GM23248 (cell line): ENCODE measurements at regions not wholly inside any gene's neighbourhood (a gene's known extent, or its start where the extent isn't known, plus 50 kb on each side); places are given as distances from the start of the nearest gene placed in this dataset.

Experiments
- EZH2 ChIP-seq: fragments of 200-600 bp; sonication (generic); IDR thresholded peaks from 2 replicates; pipeline ENCODE4 v1.6.1; 2018; ENCODE audit warnings: antibody characterized with exemption, mild to moderate bottlenecking; ENCODE audit not compliant: insufficient read depth, poor library complexity, severe bottlenecking
- EZH2phosphoT487 ChIP-seq: fragments of 200-600 bp; sonication (generic); IDR thresholded peaks from 2 replicates; pipeline ENCODE4 v1.6.1; 2018; ENCODE audit warnings: antibody characterized with exemption, moderate library complexity, mild to moderate bottlenecking, low read depth; ENCODE audit not compliant: insufficient read depth

- no peak for TF ChIP-seq EZH2
- TF ChIP-seq EZH2phosphoT487: no peak
Observed at GRCh38 chr19:46952874-46953273, 66.8 kb upstream of the NPAS1 start.
